H1 (cell line): ENCODE measurements at regions not wholly inside any gene's neighbourhood (a gene's known extent, or its start where the extent isn't known, plus 50 kb on each side); places are given as distances from the start of the nearest gene placed in this dataset.

ENCODE experiments used
- CTCF ChIA-PET: fragments of 300-600 bp; sonication (Branson Sonifier 250); formaldehyde crosslinking; loops from one replicate; lab custom pipeline; 2021; ENCODE audit not compliant: partially characterized antibody; lab: Charles Lee
- POLR2A ChIA-PET: fragments of 300-600 bp; sonication (Branson Sonifier 250); formaldehyde crosslinking; loops from one replicate; lab custom pipeline; 2021; ENCODE audit warnings: inconsistent platforms; ENCODE audit not compliant: partially characterized antibody; lab: Charles Lee
- DNase-seq, 2 experiments: peaks; one replicate each; pipeline versions ENCODE4 v3.0.0 to v3.0.0-alpha.2; 2010 to 2022; ENCODE audit warnings: low spot score in 2 of 2, low read depth in 1 of 2, mixed read lengths in 1 of 2
- FAIRE-seq: peaks from 2 replicates; lab custom pipeline; 2011; peaks lifted over from hg19 to GRCh38; lab: Jason Lieb, UNC
- H2AFZ ChIP-seq: 2 replicates; pipeline ENCODE4 v1.8.1; 2012; ENCODE audit warnings: low read length, inconsistent platforms
- H2AK5ac ChIP-seq: 2 replicates; pipeline ENCODE4 v1.6.1; 2013; ENCODE audit warnings: low read depth, low read length
- H2BK120ac ChIP-seq: replicated peaks from 2 replicates; pipeline ENCODE3; 2013; ENCODE audit warnings: low read depth, low read length, inconsistent platforms
- H2BK12ac ChIP-seq: 2 replicates; pipeline ENCODE4 v1.6.1; 2013; ENCODE audit warnings: low read depth, low read length
- H2BK15ac ChIP-seq: 2 replicates; pipeline ENCODE4 v1.6.1; 2013; ENCODE audit warnings: low read length
- H2BK20ac ChIP-seq: 2 replicates; pipeline ENCODE4 v1.6.1; 2013; ENCODE audit warnings: low read length
- H2BK5ac ChIP-seq: 2 replicates; pipeline ENCODE4 v1.6.1; 2013; ENCODE audit warnings: low read depth, low read length
- H3K14ac ChIP-seq: 2 replicates; pipeline ENCODE4 v1.6.1; 2013; ENCODE audit warnings: inconsistent platforms; ENCODE audit not compliant: insufficient read length
- H3K18ac ChIP-seq: 2 replicates; pipeline ENCODE4 v1.6.1; 2013; ENCODE audit warnings: low read length; ENCODE audit errors: extremely low read depth
- H3K23ac ChIP-seq: 2 replicates; pipeline ENCODE4 v1.6.1; 2013; ENCODE audit warnings: inconsistent platforms; ENCODE audit not compliant: insufficient read length
- H3K23me2 ChIP-seq: 2 replicates; pipeline ENCODE4 v1.6.1; 2013; ENCODE audit warnings: low read depth, low read length
- H3K27ac ChIP-seq: 2 replicates; pipeline ENCODE4 v1.6.1; 2011; ENCODE audit warnings: low read depth, low read length, inconsistent platforms
- H3K27me3 ChIP-seq, 4 experiments: replicated peaks in 1 of 4; 1 replicate in 1 of 4; 2 replicates in 3 of 4; pipeline versions ENCODE4 v1.6.1 to v1.8.1; 2011 to 2013; ENCODE audit warnings: low read length in 3 of 4, mild to moderate bottlenecking in 3 of 4, inconsistent platforms in 2 of 4, mixed read lengths in 2 of 4, moderate library complexity in 1 of 4; ENCODE audit not compliant: control insufficient read depth in 3 of 4, insufficient read depth in 3 of 4; ENCODE audit errors: extremely low read depth in 1 of 4
- H3K36me3 ChIP-seq, 4 experiments: 2 replicates each; pipeline versions ENCODE4 v1.6.1 to v1.8.1; 2011 to 2013; ENCODE audit warnings: mild to moderate bottlenecking in 4 of 4, low read length in 3 of 4, moderate library complexity in 2 of 4, control low read depth in 1 of 4, inconsistent platforms in 1 of 4; ENCODE audit not compliant: insufficient read depth in 4 of 4, control insufficient read depth in 2 of 4
- H3K4ac ChIP-seq: replicated peaks from 2 replicates; pipeline ENCODE3; 2013; ENCODE audit warnings: low read length, low read depth, mixed read lengths, inconsistent platforms; ENCODE audit not compliant: insufficient read length
- H3K4me1 ChIP-seq, 4 experiments: replicated peaks in 1 of 4; 1 replicate in 1 of 4; 2 replicates in 3 of 4; pipeline versions ENCODE4 v1.6.1 to v1.8.1; 2011 to 2013; ENCODE audit warnings: low read length in 3 of 4, inconsistent platforms in 2 of 4, mixed read lengths in 1 of 4; ENCODE audit not compliant: insufficient read depth in 4 of 4, control insufficient read depth in 3 of 4
- H3K4me2 ChIP-seq, 2 experiments: 2 replicates each; pipeline versions ENCODE4 v1.6.1 to v1.8.1; 2011 to 2013; ENCODE audit warnings: low read depth in 2 of 2, low read length in 2 of 2, control low read depth in 1 of 2, inconsistent platforms in 1 of 2, mild to moderate bottlenecking in 1 of 2; ENCODE audit not compliant: insufficient read depth in 1 of 2
- H3K4me3 ChIP-seq, 4 experiments: fragments of 200-600, 300-600 bp in 1 of 4; sonication (generic), shearing (Covaris generic), sonication (Bioruptor Twin) in 1 of 4; 2 replicates each; pipeline versions ENCODE4 v1.5.1 to v1.8.1; 2011 to 2016; ENCODE audit warnings: low read length in 4 of 4, low read depth in 3 of 4, control low read depth in 2 of 4, inconsistent platforms in 2 of 4, mild to moderate bottlenecking in 2 of 4, mixed read lengths in 1 of 4, moderate library complexity in 1 of 4; ENCODE audit not compliant: insufficient read depth in 2 of 4; ENCODE audit errors: extremely low read depth in 1 of 4
- H3K56ac ChIP-seq: replicated peaks from 2 replicates; pipeline ENCODE3; 2013; ENCODE audit warnings: low read depth, mild to moderate bottlenecking, mixed read lengths, low read length, inconsistent platforms; ENCODE audit not compliant: insufficient read length
- H3K79me1 ChIP-seq: 2 replicates; pipeline ENCODE4 v1.6.1; 2013; ENCODE audit warnings: low read depth, low read length, control low read depth
- H3K79me2 ChIP-seq, 2 experiments: 2 replicates each; pipeline versions ENCODE4 v1.6.1 to v1.8.1; 2012 to 2013; ENCODE audit warnings: low read length in 2 of 2, mild to moderate bottlenecking in 2 of 2, inconsistent platforms in 1 of 2; ENCODE audit not compliant: insufficient read depth in 2 of 2, control insufficient read depth in 1 of 2
- H3K9ac ChIP-seq, 4 experiments: replicated peaks in 1 of 4; 1 replicate in 1 of 4; 2 replicates in 3 of 4; pipeline versions ENCODE4 v1.6.1 to v1.8.1; 2011 to 2013; ENCODE audit warnings: low read depth in 3 of 4, low read length in 3 of 4, control low read depth in 2 of 4, mild to moderate bottlenecking in 2 of 4, moderate library complexity in 2 of 4, inconsistent platforms in 1 of 4; ENCODE audit errors: extremely low read depth in 1 of 4
- H3K9me3 ChIP-seq, 2 experiments: 2 replicates each; pipeline versions ENCODE4 v1.6.1 to v1.8.1; 2012 to 2013; ENCODE audit warnings: mild to moderate bottlenecking in 2 of 2, moderate library complexity in 2 of 2, control low read depth in 1 of 2, inconsistent platforms in 1 of 2, low read depth in 1 of 2, low read length in 1 of 2, mixed read lengths in 1 of 2; ENCODE audit not compliant: insufficient read depth in 2 of 2
- H4K20me1 ChIP-seq, 2 experiments: replicated peaks in 1 of 2; 2 replicates each; pipeline versions ENCODE3 to v1.8.1; 2011 to 2013; ENCODE audit warnings: inconsistent platforms in 2 of 2, low read length in 2 of 2, mild to moderate bottlenecking in 1 of 2; ENCODE audit not compliant: insufficient read depth in 2 of 2, control insufficient read depth in 1 of 2
- H4K5ac ChIP-seq: 2 replicates; pipeline ENCODE4 v1.6.1; 2013; ENCODE audit warnings: low read length, low read depth, mixed read lengths, inconsistent platforms; ENCODE audit not compliant: insufficient read length
- H4K8ac ChIP-seq: 2 replicates; pipeline ENCODE4 v1.8.0; 2013; ENCODE audit warnings: mild to moderate bottlenecking, moderate library complexity, low read length, inconsistent platforms; ENCODE audit not compliant: insufficient read depth; ENCODE audit errors: extremely low read depth
- H4K91ac ChIP-seq: replicated peaks from 2 replicates; pipeline ENCODE3; 2013; ENCODE audit warnings: low read length, mixed read lengths, inconsistent platforms; ENCODE audit not compliant: insufficient read length
- ASH2L ChIP-seq: fragments of 200-600, 300-600 bp; sonication (generic); IDR thresholded peaks from one replicate; pipeline ENCODE4 v1.7.1; 2017; ENCODE audit warnings: low read length
- ATF2 ChIP-seq: IDR thresholded peaks from 2 replicates; pipeline ENCODE4 v1.6.1; 2012; ENCODE audit warnings: low read length, inconsistent platforms
- CBX8 ChIP-seq: fragments of 300-800, 300-1000 bp; sonication (generic); IDR thresholded peaks from 2 replicates; pipeline ENCODE4 v1.7.1; 2016; ENCODE audit warnings: low read depth, low read length, borderline replicate concordance
- CEBPB ChIP-seq: IDR thresholded peaks from 2 replicates; pipeline ENCODE4 v1.6.1; 2012; ENCODE audit warnings: low read depth, low read length
- CTCF ChIP-seq, 3 experiments: IDR thresholded peaks; 1 replicate in 2 of 3; 2 replicates in 1 of 3; pipeline versions ENCODE4 v1.5.1 to v1.6.1; 2011; ENCODE audit warnings: low read length in 3 of 3, mild to moderate bottlenecking in 3 of 3, inconsistent platforms in 2 of 3, low read depth in 1 of 3, moderate library complexity in 1 of 3; ENCODE audit not compliant: insufficient read depth in 1 of 3; ENCODE audit errors: control extremely low read depth in 1 of 3
- EGR1 ChIP-seq: IDR thresholded peaks from 2 replicates; pipeline ENCODE4 v1.6.1; 2011; ENCODE audit warnings: low read depth, low read length, borderline replicate concordance
- EZH2 ChIP-seq: fragments of 200-600 bp; sonication (generic); IDR thresholded peaks from 2 replicates; pipeline ENCODE4 v1.7.1; 2012; ENCODE audit warnings: low read depth, mild to moderate bottlenecking, moderate library complexity, low read length, inconsistent platforms; ENCODE audit not compliant: severe bottlenecking
- GTF2F1 ChIP-seq: IDR thresholded peaks from 2 replicates; pipeline ENCODE4 v1.6.1; 2012; ENCODE audit warnings: low read depth, low read length, improper control_type of control experiment, borderline replicate concordance
- HDAC2 ChIP-seq, 2 experiments: fragments of 300-600 bp in 1 of 2; sonication (generic) in 1 of 2; IDR thresholded peaks; 2 replicates each; pipeline ENCODE4 v1.6.1; 2011 to 2012; ENCODE audit warnings: low read depth in 2 of 2, low read length in 2 of 2, mild to moderate bottlenecking in 2 of 2, moderate library complexity in 2 of 2, borderline replicate concordance in 1 of 2, inconsistent platforms in 1 of 2
- POLR2A ChIP-seq, 2 experiments: IDR thresholded peaks; 1 replicate in 1 of 2; 2 replicates in 1 of 2; pipeline ENCODE4 v1.6.1; 2011; ENCODE audit warnings: low read depth in 2 of 2, low read length in 2 of 2, mild to moderate bottlenecking in 2 of 2; ENCODE audit errors: control extremely low read depth in 1 of 2
- WGBS, 2 experiments: shearing (Covaris generic) in 1 of 2; methylation state at CpG; one replicate each; pipeline versions ENCODE4 v1.1.6 to v1.1.7; 2013 to 2015; ENCODE audit warnings: low lambda C conversion rate in 2 of 2, mixed read lengths in 2 of 2, inconsistent platforms in 1 of 2, low coverage in 1 of 2, missing lambda C conversion rate in 1 of 2; ENCODE audit not compliant: insufficient replicate concordance in 2 of 2, insufficient coverage in 1 of 2, insufficient read length in 1 of 2; ENCODE audit errors: extremely low coverage in 1 of 2, missing lambda C conversion rate in 1 of 2; 5-methylcytosine and 5-hydroxymethylcytosine counted together

GRCh38 chr2:48113767-48114166 is 200.7 kb upstream of the FOXN2 start:
- Histone ChIP-seq H2BK5ac (no peak overlapping the region), H3K79me2 (no peaks in the 10 kb centered on the region), H3K27me3 (no peaks in the 10 kb centered on the region), H2BK20ac (no peak overlapping the region), H2AK5ac (no peak overlapping the region), H3K36me3 (no peaks in the 10 kb centered on the region), H2AFZ (no peak overlapping the region), H4K8ac (no peak overlapping the region), H2BK12ac (no peak overlapping the region), H3K56ac (no peak overlapping the region), H3K9me3 (no peaks in the 10 kb centered on the region), H3K4me2 (no peak overlapping the region), H3K18ac (no peak overlapping the region), H3K23ac (no peak overlapping the region), H3K4ac (no peak overlapping the region), H3K23me2 (no peaks in the 10 kb centered on the region; the same call in 1 of the 2 replicates), H3K79me1 (no peaks in the 10 kb centered on the region; the same call in 1 of the 2 replicates), H3K14ac (no peak overlapping the region), H3K9ac (no peak overlapping the region), H4K20me1 (no peaks in the 10 kb centered on the region), H4K91ac (no peak overlapping the region), H2BK15ac (no peak overlapping the region), H2BK120ac (no peak overlapping the region), H3K4me3 (no peak overlapping the region), H4K5ac (no peak overlapping the region), H3K4me1 (peaks cover 0 to 4% (median 2%) of the 10 kb centered on the region in 4 experiments; a peak in 4 of 7 replicates), H3K27ac (no peak overlapping the region)
- DNase-seq (no peak), FAIRE-seq (no peak)
- CTCF ChIA-PET = interaction anchor here (1.0 kb wide), 2 partner anchors 308 to 311 kb away, joined by 3 to 4 read pairs; no protein-coding TSS in a partner anchor
- POLR2A ChIA-PET = interaction anchor here (1.0 kb wide), 1 partner anchor 16 kb away, joined by 3 read pairs; no protein-coding TSS in a partner anchor
- 86% methylated on average over 1 of the region's 1 CpG; no CpG with 5 or more reads in 1 of the 2 experiments for WGBS, 2 experiments
- TF ChIP-seq HDAC2 (IDR thresholded peaks at IDR 0.05; ENCODE audit: borderline replicate concordance in 1 of 2, low read depth in 2 of 2, low read length in 2 of 2) (no peak), EGR1 (no peak), EZH2 (no peak), CTCF (IDR thresholded peaks at IDR 0.05; ENCODE audit: control extremely low read depth in 1 of 3, insufficient read depth in 1 of 3, low read depth in 1 of 3, low read length in 3 of 3) (no peak), POLR2A (IDR thresholded peaks at IDR 0.05; ENCODE audit: control extremely low read depth in 1 of 2, low read depth in 2 of 2, low read length in 2 of 2) (no peak), CBX8 (no peak), ASH2L (no peak), ATF2 (no peak), GTF2F1 (no peak), CEBPB (no peak)
